ENCODE measurements at regions not wholly inside any gene's neighbourhood (a gene's known extent, or its start where the extent isn't known, plus 50 kb on each side); places are given as distances from the start of the nearest gene placed in this dataset.

GRCh38 chr3:194023501-194024280 is 112.3 kb upstream of the HES1 start:
- TF ChIP-seq, protein P1, sequence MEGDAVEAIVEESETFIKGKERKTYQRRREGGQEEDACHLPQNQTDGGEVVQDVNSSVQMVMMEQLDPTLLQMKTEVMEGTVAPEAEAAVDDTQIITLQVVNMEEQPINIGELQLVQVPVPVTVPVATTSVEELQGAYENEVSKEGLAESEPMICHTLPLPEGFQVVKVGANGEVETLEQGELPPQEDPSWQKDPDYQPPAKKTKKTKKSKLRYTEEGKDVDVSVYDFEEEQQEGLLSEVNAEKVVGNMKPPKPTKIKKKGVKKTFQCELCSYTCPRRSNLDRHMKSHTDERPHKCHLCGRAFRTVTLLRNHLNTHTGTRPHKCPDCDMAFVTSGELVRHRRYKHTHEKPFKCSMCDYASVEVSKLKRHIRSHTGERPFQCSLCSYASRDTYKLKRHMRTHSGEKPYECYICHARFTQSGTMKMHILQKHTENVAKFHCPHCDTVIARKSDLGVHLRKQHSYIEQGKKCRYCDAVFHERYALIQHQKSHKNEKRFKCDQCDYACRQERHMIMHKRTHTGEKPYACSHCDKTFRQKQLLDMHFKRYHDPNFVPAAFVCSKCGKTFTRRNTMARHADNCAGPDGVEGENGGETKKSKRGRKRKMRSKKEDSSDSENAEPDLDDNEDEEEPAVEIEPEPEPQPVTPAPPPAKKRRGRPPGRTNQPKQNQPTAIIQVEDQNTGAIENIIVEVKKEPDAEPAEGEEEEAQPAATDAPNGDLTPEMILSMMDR (IDR thresholded peaks at IDR 0.05), result no peak
- Histone ChIP-seq H3K36me3 (ENCODE audit: low read depth) (no peaks in the 10 kb centered on the region), H3K4me1 (ENCODE audit: low read depth) (no peaks in the 10 kb centered on the region), H3K9me3 (no peaks in the 10 kb centered on the region), H3K4me3 (no peak overlapping the region)
- DNase-seq, result no peak
- peak; percentile 58 for ATAC-seq
- intact Hi-C loops (cut with DNase I, micrococcal nuclease), result no loop called here

DNA sequence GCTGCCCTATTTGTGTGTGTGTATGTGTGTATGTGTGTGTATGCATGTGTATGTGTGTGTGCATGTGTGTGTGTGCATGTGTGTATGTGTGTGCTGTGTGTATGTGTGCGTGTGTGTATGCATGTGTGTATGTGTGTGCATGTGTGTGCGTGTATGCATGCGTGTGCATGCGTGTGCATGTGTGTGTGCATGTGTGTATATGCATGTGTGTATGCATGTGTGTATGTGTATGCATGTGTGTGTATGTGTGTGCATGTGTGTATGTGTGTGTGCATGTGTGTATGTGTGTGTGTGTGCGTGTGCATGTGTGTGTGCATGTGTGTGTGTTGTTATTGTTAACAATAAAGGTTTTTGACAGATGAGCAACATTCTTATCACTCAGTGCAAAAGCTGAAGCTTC is 110.8 kb upstream of the HES1 start:
- H3K36me3 ChIP-seq (ENCODE audit: low read depth), result no peaks in the 10 kb centered on the region
- intact Hi-C loops (cut with DNase I, micrococcal nuclease), result no loop called here
- no peak for DNase-seq
- no peaks in the 10 kb centered on the region for H3K9me3 ChIP-seq
- TF ChIP-seq, protein P1 (IDR thresholded peaks at IDR 0.05), result no peak
- no peak for ATAC-seq
- no peak overlapping the region for H3K4me3 ChIP-seq
- no peaks in the 10 kb centered on the region for H3K4me1 ChIP-seq (ENCODE audit: low read depth)

DNA sequence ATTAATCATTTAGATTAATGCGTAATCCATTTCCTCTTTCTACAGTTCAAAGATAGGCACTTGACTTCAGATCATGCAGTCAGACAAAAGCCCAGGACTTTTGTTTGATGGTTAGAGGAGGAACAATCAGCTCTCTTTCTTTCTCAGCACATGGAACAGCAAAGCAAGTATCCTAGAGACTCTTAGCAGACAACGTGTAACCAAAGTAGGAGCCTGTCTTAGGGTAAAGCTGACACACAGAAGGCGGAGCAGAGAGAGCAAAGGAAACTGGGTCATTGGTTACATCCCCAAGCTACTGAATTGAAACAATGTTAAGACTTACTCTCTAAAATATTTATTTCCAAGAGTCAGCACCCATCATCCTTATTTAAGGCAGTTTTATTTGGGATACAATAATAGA is 110.0 kb upstream of the HES1 start:
- no peaks in the 10 kb centered on the region for H3K36me3 ChIP-seq (ENCODE audit: low read depth)
- no peak for DNase-seq
- TF ChIP-seq, protein P1 (IDR thresholded peaks at IDR 0.05), result no peak
- H3K9me3 ChIP-seq, result no peaks in the 10 kb centered on the region
- H3K4me1 ChIP-seq (ENCODE audit: low read depth), result no peaks in the 10 kb centered on the region
- intact Hi-C loops (cut with DNase I, micrococcal nuclease), result no loop called here
- no peak for ATAC-seq
- no peak overlapping the region for H3K4me3 ChIP-seq

- TF ChIP-seq, protein P1 (IDR thresholded peaks at IDR 0.05), result no peak
- no peak for DNase-seq
- intact Hi-C loops (cut with DNase I, micrococcal nuclease), result no loop called here
These were observed 107.4 kb upstream of the HES1 start for GRCh38 chr3:194028434-194029004.

DNA sequence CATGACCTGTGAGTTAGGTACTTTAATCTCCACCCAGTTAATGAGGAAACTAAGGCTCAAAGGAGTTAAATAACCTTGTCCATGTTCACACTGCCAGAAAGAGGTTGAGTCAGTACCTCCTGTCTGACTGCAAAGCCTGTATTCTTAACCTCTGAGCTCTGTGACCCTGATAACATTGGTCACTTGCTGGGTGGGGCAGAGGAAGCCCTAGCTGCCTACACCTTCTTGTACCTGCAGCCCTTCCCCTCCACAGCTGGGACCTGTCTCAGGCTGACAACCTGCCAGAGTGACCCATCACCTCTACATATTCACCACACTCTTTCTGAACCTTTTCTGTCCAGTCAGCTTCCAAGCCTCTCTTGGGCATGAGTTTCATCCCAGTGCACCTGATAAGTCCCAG is 106.1 kb upstream of the HES1 start:
- no peak overlapping the region for H3K4me3 ChIP-seq
- peak; percentile 71 for ATAC-seq
- no peaks in the 10 kb centered on the region for H3K9me3 ChIP-seq

More at GRCh38 chr3:194028434-194029004, 107.4 kb upstream of the HES1 start:
- no peak for ATAC-seq
- H3K4me1 ChIP-seq (ENCODE audit: low read depth), result no peaks in the 10 kb centered on the region
- H3K4me3 ChIP-seq, result no peak overlapping the region
- no peaks in the 10 kb centered on the region for H3K36me3 ChIP-seq (ENCODE audit: low read depth)
- H3K9me3 ChIP-seq, result no peaks in the 10 kb centered on the region

More for the DNA sequence above, 106.1 kb upstream of the HES1 start:
- intact Hi-C loops (cut with DNase I, micrococcal nuclease), result no loop called here
- TF ChIP-seq, protein P1 (IDR thresholded peaks at IDR 0.05), result no peak
- Histone ChIP-seq H3K4me1 (ENCODE audit: low read depth) (peaks cover 11% of the 10 kb centered on the region), H3K36me3 (ENCODE audit: low read depth) (no peaks in the 10 kb centered on the region)
- peak in 1 of 3 donors; percentile 43 for DNase-seq
